NB4 (cell line): ENCODE measurements at regions not wholly inside any gene's neighbourhood (a gene's known extent, or its start where the extent isn't known, plus 50 kb on each side); places are given as distances from the start of the nearest gene placed in this dataset.

Experiments used
- POLR2A ChIP-seq: IDR thresholded peaks from 2 replicates; pipeline ENCODE4 v1.6.1; 2011; ENCODE audit warnings: mild to moderate bottlenecking; ENCODE audit not compliant: insufficient read length; ENCODE audit errors: extremely low read depth
- TF ChIP-seq, protein P1 (sequence below): IDR thresholded peaks from one replicate; pipeline ENCODE4 v1.5.1; 2012; ENCODE audit warnings: low read depth, low read length
- TF ChIP-seq, protein P2 (sequence below): IDR thresholded peaks from 2 replicates; pipeline ENCODE4 v1.6.1; 2011; ENCODE audit warnings: low read depth, low read length

DNA sequence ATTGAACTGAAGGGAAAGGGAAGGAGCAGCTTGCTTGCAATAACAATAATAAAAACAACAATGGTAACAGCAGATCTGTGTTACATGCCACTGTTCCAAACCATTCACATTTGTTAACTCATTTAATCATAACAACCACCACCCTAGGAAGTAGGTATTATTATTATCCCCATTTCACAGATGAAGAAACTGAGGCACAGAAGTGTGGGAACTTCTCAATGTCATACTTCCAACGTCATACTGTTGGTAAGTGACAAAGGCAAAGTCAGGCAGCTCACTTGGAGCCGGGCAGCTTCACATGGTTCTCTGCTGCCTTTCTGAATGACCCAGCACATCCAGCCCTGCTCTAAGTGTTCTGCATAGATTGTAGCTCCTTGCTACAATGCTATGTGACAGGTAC lies 72.6 kb downstream of the FOXD1 start:
- TF ChIP-seq, protein P1, sequence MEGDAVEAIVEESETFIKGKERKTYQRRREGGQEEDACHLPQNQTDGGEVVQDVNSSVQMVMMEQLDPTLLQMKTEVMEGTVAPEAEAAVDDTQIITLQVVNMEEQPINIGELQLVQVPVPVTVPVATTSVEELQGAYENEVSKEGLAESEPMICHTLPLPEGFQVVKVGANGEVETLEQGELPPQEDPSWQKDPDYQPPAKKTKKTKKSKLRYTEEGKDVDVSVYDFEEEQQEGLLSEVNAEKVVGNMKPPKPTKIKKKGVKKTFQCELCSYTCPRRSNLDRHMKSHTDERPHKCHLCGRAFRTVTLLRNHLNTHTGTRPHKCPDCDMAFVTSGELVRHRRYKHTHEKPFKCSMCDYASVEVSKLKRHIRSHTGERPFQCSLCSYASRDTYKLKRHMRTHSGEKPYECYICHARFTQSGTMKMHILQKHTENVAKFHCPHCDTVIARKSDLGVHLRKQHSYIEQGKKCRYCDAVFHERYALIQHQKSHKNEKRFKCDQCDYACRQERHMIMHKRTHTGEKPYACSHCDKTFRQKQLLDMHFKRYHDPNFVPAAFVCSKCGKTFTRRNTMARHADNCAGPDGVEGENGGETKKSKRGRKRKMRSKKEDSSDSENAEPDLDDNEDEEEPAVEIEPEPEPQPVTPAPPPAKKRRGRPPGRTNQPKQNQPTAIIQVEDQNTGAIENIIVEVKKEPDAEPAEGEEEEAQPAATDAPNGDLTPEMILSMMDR, result no peak
- TF ChIP-seq, protein P2, sequence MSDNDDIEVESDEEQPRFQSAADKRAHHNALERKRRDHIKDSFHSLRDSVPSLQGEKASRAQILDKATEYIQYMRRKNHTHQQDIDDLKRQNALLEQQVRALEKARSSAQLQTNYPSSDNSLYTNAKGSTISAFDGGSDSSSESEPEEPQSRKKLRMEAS, result no peak
- no peak for TF ChIP-seq POLR2A
